CD8-positive, alpha-beta memory T cell (primary cell): ENCODE measurements at regions not wholly inside any gene's neighbourhood (a gene's known extent, or its start where the extent isn't known, plus 50 kb on each side); places are given as distances from the start of the nearest gene placed in this dataset.
A peak's percentile ranks its signal among the peaks of the same experiment; 100 is the strongest.

Source experiments
- CTCF ChIA-PET: fragments of 350-600 bp; sonication (Branson Sonifier 250); formaldehyde crosslinking; loops from one replicate; lab custom pipeline; 2021; ENCODE audit warnings: antibody characterized with exemption; lab: Charles Lee
- POLR2A ChIA-PET: fragments of 350-600 bp; sonication (Branson Sonifier 250); formaldehyde crosslinking; loops from one replicate; lab custom pipeline; 2021; ENCODE audit warnings: antibody characterized with exemption; lab: Charles Lee
- DNase-seq, 5 donors: peaks; one replicate each; pipeline versions ENCODE4 v3.0.0 to v3.0.0-alpha.2; 2020 to 2022; ENCODE audit warnings: mixed read lengths in 1 of 5
- H3K27ac ChIP-seq: one replicate; pipeline ENCODE4 v1.7.0; 2013; ENCODE audit warnings: low read depth, mild to moderate bottlenecking, low read length, moderate library complexity
- H3K27me3 ChIP-seq: 2 replicates; pipeline ENCODE4 v1.7.0; 2013; ENCODE audit warnings: low read length, mild to moderate bottlenecking; ENCODE audit not compliant: insufficient read depth, poor library complexity, severe bottlenecking
- H3K36me3 ChIP-seq: 2 replicates; pipeline ENCODE4 v1.7.0; 2013; ENCODE audit warnings: mild to moderate bottlenecking, low read length, moderate library complexity; ENCODE audit not compliant: insufficient read depth
- H3K4me1 ChIP-seq: 2 replicates; pipeline ENCODE4 v1.7.0; 2013; ENCODE audit warnings: mild to moderate bottlenecking, low read length, moderate library complexity; ENCODE audit not compliant: insufficient read depth
- H3K4me3 ChIP-seq: 2 replicates; pipeline ENCODE4 v1.7.0; 2013; ENCODE audit warnings: mild to moderate bottlenecking, low read length
- H3K9me3 ChIP-seq: 2 replicates; pipeline ENCODE4 v1.7.0; 2013; ENCODE audit warnings: mild to moderate bottlenecking, low read length
- H3K27ac Mint-ChIP-seq, 8 donors: one replicate each; pipeline ENCODE4 v1.8.0; 2020 to 2021; ENCODE audit warnings: mixed read lengths in 8 of 8, mild to moderate bottlenecking in 6 of 8, inconsistent platforms in 3 of 8, moderate library complexity in 3 of 8
- H3K27me3 Mint-ChIP-seq, 2 donors: one replicate each; pipeline ENCODE4 v1.8.0; 2020 to 2021; ENCODE audit warnings: mixed read lengths in 2 of 2, mild to moderate bottlenecking in 1 of 2, moderate library complexity in 1 of 2
- H3K36me3 Mint-ChIP-seq, 3 donors: one replicate each; pipeline ENCODE4 v1.8.0; 2020 to 2021; ENCODE audit warnings: mixed read lengths in 3 of 3, inconsistent platforms in 1 of 3, mild to moderate bottlenecking in 1 of 3
- H3K4me1 Mint-ChIP-seq, 3 donors: one replicate each; pipeline ENCODE4 v1.8.0; 2020 to 2021; ENCODE audit warnings: mixed read lengths in 3 of 3, inconsistent platforms in 1 of 3, mild to moderate bottlenecking in 1 of 3
- H3K4me3 Mint-ChIP-seq, 7 donors: one replicate each; pipeline ENCODE4 v1.8.0; 2020 to 2021; ENCODE audit warnings: mixed read lengths in 7 of 7, mild to moderate bottlenecking in 6 of 7, moderate library complexity in 4 of 7, inconsistent platforms in 2 of 7
- H3K9me3 Mint-ChIP-seq, 5 donors: one replicate each; pipeline ENCODE4 v1.8.0; 2020 to 2022; ENCODE audit warnings: mixed read lengths in 5 of 5, mild to moderate bottlenecking in 3 of 5, moderate library complexity in 2 of 5, inconsistent platforms in 1 of 5

DNA sequence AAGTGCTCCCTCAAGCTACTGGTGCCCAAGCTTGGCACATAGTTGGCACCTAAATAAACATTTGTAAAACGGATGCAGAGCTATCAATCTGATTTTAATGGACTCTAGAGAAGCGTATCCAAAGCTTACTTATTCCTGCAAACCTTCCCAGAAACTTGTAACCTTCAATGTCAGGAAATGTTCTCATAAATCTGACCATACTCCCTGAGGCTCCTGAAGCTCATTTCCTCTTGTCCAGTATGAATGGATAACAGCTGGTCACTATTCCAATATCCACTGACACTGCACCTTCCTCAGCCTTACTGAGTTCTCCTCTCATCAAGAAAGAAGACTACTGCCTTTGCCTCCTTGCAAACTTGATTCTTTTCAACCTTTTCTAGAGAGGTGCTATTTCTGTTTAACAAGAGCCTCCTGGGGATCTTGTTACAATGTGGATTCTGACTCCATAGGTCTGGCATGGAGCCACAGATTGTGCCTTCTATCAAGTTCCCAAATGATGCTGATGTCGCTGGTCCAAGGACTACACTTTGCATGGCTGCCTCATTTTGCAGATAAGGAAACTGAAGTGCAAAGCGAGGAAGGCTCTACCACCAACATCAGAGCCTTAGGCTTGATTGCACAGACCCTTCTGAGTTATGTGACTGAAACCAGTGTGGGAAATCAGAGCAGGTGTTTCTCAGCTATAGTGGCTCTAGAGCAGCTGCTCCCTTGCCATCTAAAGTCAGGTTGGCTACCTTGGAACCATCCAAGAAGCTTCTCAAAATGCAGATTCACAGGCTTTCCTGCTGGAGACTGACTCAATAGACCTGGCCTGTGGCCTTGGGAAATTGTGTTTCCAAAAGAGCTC is 377.8 kb downstream of the SOX9 start:
- H3K27me3 Mint-ChIP-seq, result peaks cover 5 to 11% of the 10 kb centered on the region in 2 donors
- Histone ChIP-seq H3K36me3 (no peaks in the 10 kb centered on the region), H3K27me3 (no peaks in the 10 kb centered on the region), H3K4me1 (no peaks in the 10 kb centered on the region), H3K9me3 (no peaks in the 10 kb centered on the region), H3K4me3 (no peak overlapping the region), H3K27ac (no peak overlapping the region)
- no peak for DNase-seq
- no peaks in the 10 kb centered on the region for H3K4me1 Mint-ChIP-seq
- H3K9me3 Mint-ChIP-seq, result peaks cover 0 to 4% (median 0%) of the 10 kb centered on the region in 5 donors
- no peaks in the 10 kb centered on the region for H3K36me3 Mint-ChIP-seq
- CTCF ChIA-PET, result no interaction called here
- POLR2A ChIA-PET, result no interaction called here
- H3K27ac Mint-ChIP-seq, result no peak overlapping the region
- no peak overlapping the region for H3K4me3 Mint-ChIP-seq

DNA sequence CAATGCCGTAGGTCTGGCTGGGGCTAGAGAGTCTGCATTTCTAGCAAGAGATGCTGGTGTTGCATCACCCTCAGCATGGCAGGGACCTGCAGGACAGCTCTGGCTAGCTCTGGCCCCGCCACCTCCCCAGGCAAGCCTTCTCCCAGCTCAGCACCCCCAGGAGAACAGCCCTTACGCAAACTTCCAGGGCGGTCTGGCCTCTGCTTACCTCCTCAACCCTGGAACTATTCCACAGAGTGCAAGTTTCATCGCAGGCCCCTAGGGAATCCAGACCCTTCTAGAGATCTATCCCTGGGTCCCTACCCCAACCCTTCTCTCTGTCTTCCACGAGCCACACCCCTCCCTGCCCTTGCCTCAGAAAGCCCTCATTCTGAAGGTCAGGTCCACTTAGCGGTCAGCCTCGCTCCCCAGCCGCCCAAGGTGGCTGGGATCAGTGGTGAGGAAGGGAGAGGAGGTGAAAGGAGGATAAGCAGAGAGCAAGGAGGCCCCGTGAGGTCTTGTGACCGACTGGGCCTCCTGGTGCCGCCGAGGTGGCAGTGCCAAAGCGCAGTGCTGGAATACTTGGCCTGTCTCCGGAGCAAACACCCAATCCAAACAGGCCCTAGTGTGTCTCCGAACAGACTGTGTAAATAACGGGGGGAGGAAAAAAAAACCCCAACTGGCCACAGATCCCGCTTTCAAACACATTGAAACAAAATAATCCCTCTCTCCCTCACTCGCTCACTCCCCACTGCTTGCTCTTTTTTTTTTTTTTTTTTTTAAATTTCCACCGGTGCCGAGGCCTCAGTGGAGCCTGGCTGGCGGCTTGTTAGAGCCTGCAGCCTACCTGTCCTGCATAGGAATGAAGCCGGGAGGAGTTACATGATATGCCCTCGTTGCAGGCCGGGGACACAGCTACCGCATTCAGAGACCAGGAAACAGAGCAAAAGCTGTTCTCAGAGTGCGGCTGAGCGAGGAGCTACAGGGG is 380.9 kb downstream of the SOX9 start:
- ChIA-PET POLR2A (no interaction called here), CTCF (no interaction called here)

DNA sequence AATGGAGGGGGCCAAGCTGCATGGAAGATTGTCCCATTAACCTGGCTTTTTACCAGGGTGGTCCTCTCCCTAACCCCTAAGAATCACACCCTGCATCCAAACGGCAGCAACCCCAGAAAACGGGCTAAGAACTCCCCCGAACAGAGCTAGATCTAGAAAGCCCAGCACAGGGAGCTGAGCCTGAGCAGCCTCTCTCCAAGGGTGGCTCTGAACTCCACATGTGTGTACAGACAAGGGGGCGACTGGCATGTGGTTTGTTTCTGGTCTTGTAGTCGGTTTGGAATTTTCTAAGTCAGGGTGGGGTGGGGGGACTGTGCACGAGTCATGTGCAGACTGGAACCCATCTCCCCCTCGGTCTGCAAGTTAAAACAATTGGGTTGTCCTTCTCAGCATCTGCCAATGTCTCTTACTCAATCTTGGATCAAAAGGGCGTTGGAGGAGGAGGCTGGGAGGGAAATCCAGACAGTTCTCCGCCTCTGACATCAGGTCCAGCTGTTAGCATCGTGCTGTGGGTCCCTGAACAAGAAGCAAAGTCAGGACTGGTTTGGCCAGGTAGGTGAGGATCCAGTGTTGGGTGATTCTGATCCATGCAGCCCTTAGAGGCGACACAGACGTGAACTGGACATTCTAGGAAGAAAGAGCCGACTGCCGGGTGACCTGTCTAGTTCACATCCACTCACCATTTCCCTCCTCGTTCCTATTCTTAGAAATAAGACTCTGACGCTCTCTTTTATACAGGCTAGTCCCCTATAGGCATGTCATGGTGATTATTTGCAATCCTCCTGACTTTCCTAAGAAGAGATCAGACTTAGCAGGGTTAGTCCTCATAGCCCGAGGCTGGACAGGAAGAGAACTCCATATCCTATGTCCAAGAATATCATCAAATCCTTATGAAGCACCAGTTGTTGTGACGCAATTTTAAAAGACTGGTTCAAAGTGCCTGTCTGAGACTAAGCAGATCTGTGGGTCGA is 381.8 kb downstream of the SOX9 start:
- H3K36me3 Mint-ChIP-seq, result no peaks in the 10 kb centered on the region
- CTCF ChIA-PET, result no interaction called here
- H3K4me1 Mint-ChIP-seq, result no peaks in the 10 kb centered on the region
- no peaks in the 10 kb centered on the region for H3K36me3 ChIP-seq
- no peaks in the 10 kb centered on the region for H3K9me3 ChIP-seq
- POLR2A ChIA-PET, result no interaction called here
- no peak overlapping the region for H3K4me3 ChIP-seq
- no peaks in the 10 kb centered on the region for H3K27me3 ChIP-seq
- H3K27me3 Mint-ChIP-seq, result peaks cover 10 to 15% of the 10 kb centered on the region in 2 donors
- peaks cover 0 to 6% (median 3%) of the 10 kb centered on the region in 5 donors for H3K9me3 Mint-ChIP-seq
- no peak overlapping the region for H3K27ac Mint-ChIP-seq
- no peak overlapping the region for H3K27ac ChIP-seq
- H3K4me1 ChIP-seq, result no peaks in the 10 kb centered on the region
- H3K4me3 Mint-ChIP-seq, result no peak overlapping the region
- DNase-seq, result no peak

More for the DNA sequence above, 380.9 kb downstream of the SOX9 start:
- no peaks in the 10 kb centered on the region for H3K36me3 Mint-ChIP-seq
- H3K27me3 Mint-ChIP-seq, result peaks cover 10 to 13% of the 10 kb centered on the region in 2 donors
- H3K36me3 ChIP-seq, result no peaks in the 10 kb centered on the region
- H3K4me1 ChIP-seq, result no peaks in the 10 kb centered on the region
- H3K9me3 Mint-ChIP-seq, result peaks cover 0 to 6% (median 3%) of the 10 kb centered on the region in 5 donors
- no peak overlapping the region for H3K4me3 ChIP-seq
- H3K4me3 Mint-ChIP-seq, result no peak overlapping the region
- H3K4me1 Mint-ChIP-seq, result no peaks in the 10 kb centered on the region
- H3K27ac Mint-ChIP-seq, result no peak overlapping the region
- no peak overlapping the region for H3K27ac ChIP-seq
- H3K27me3 ChIP-seq, result no peaks in the 10 kb centered on the region
- no peak for DNase-seq
- no peaks in the 10 kb centered on the region for H3K9me3 ChIP-seq

DNA sequence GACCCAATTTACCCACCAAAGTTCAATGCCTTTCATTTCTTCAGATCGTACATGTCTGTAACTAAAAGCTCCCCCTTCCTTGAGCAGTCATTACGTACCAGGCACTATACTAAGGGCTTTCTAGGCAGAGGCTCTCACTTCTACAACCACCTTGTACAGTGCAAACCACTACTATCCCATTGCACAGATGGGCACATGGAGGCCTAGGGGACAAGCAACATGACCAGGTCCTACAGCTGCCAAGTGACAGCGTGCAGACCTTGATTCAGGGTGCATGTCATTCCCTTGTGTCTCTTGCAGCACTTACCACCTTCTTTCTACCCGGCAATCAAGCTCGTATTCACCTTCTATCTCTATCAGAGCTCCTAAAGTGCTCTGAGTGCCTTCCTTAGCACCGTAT is 382.7 kb downstream of the SOX9 start:
- H3K36me3 Mint-ChIP-seq, result no peaks in the 10 kb centered on the region
- peaks cover 8 to 15% of the 10 kb centered on the region in 2 donors for H3K27me3 Mint-ChIP-seq
- CTCF ChIA-PET, result no interaction called here
- peaks cover 0 to 6% (median 3%) of the 10 kb centered on the region in 5 donors for H3K9me3 Mint-ChIP-seq
- Histone ChIP-seq H3K36me3 (no peaks in the 10 kb centered on the region), H3K27me3 (no peaks in the 10 kb centered on the region), H3K4me3 (no peak overlapping the region), H3K27ac (no peak overlapping the region), H3K9me3 (no peaks in the 10 kb centered on the region), H3K4me1 (no peaks in the 10 kb centered on the region)
- no peak for DNase-seq
- POLR2A ChIA-PET, result no interaction called here
- H3K27ac Mint-ChIP-seq, result no peak overlapping the region
- no peaks in the 10 kb centered on the region for H3K4me1 Mint-ChIP-seq
- H3K4me3 Mint-ChIP-seq, result no peak overlapping the region

DNA sequence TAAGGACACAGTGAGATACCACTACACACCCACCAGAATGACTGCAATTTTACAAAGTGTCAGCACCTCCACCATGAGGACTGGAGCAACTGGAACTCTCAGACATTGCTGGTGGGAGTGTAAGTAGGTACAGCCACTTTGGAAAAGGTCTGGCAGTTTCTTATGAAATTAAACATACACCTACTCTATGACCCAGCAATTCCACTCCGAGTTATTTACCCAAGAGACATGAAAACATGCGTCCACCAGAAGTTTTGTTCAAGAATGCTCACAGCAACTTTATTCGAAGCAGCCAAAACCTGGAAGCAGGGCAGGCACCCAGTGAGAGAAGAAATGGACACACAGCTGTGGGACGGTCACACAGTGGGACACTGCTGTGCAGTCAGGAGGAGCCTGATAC is 384.0 kb downstream of the SOX9 start:
- Mint-ChIP-seq H3K9me3 (peaks cover 0 to 6% (median 3%) of the 10 kb centered on the region in 5 donors), H3K36me3 (no peaks in the 10 kb centered on the region), H3K4me3 (no peak overlapping the region), H3K4me1 (no peaks in the 10 kb centered on the region), H3K27ac (no peak overlapping the region), H3K27me3 (peaks cover 8 to 15% of the 10 kb centered on the region in 2 donors)
- ChIA-PET POLR2A (interaction anchor here (0.6 kb wide), 1 partner anchor 30 kb away, joined by 4 read pairs; no protein-coding TSS in a partner anchor), CTCF (no interaction called here)
- Histone ChIP-seq H3K4me3 (no peak overlapping the region), H3K27me3 (no peaks in the 10 kb centered on the region), H3K27ac (no peak overlapping the region), H3K4me1 (no peaks in the 10 kb centered on the region), H3K36me3 (no peaks in the 10 kb centered on the region), H3K9me3 (no peaks in the 10 kb centered on the region)
- DNase-seq, result no peak

DNA sequence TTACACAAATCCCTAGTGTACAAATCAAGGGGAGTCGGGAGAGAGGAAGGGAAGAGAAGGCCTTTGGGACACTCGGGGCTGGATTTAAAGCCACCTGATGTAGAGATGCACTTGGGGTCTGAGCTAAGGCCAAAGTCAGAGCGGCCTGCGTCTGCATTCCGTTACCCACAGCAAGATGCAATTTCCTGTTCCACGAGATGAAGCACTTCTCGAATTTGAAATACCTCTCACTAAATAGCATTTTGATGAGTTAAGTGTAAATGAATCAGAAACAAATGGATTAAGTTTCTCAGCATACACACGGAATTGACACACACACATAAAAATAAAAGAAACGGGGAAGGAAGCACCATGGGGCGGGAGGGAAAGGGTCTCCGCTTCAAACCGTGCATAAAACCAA is 386.0 kb downstream of the SOX9 start:
- POLR2A ChIA-PET, result no interaction called here
- Histone ChIP-seq H3K27ac (no peak overlapping the region), H3K27me3 (no peaks in the 10 kb centered on the region), H3K36me3 (no peaks in the 10 kb centered on the region), H3K4me1 (no peaks in the 10 kb centered on the region), H3K4me3 (no peak overlapping the region), H3K9me3 (no peaks in the 10 kb centered on the region)
- Mint-ChIP-seq H3K4me1 (no peaks in the 10 kb centered on the region), H3K27ac (peak overlapping the region in 1 of 8 donors; percentile 27), H3K36me3 (no peaks in the 10 kb centered on the region), H3K9me3 (peaks cover 0 to 4% (median 3%) of the 10 kb centered on the region in 5 donors), H3K4me3 (no peak overlapping the region), H3K27me3 (peaks cover 10 to 12% of the 10 kb centered on the region in 2 donors)
- DNase-seq, result no peak
- CTCF ChIA-PET, result no interaction called here

DNA sequence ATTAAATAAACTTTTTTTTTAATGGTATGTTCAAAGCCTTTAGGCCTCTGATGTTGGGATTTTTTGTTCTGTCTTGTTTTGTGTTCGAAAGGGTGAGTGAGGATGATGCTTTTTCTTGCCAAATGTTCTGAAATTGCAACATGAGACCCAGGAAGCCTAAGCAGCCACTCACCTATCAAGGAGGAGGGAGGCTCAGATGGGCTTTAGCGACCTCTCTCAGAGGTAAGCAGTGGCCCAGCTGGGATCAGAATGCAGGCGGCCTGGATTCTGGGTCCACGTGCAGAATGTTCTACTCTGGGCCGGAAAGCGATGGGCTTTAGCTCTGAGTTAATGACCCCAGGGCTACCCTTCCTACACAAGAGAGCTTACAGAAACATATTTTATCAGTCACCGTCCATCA is 386.6 kb downstream of the SOX9 start:
- no peak overlapping the region for H3K4me3 Mint-ChIP-seq
- no peak for DNase-seq
- no peak overlapping the region for H3K27ac ChIP-seq
- H3K4me3 ChIP-seq, result no peak overlapping the region
- no peaks in the 10 kb centered on the region for H3K36me3 ChIP-seq
- no peaks in the 10 kb centered on the region for H3K4me1 ChIP-seq
- ChIA-PET POLR2A (no interaction called here), CTCF (no interaction called here)
- H3K27me3 Mint-ChIP-seq, result peaks cover 10 to 11% of the 10 kb centered on the region in 2 donors
- H3K4me1 Mint-ChIP-seq, result no peaks in the 10 kb centered on the region
- no peaks in the 10 kb centered on the region for H3K36me3 Mint-ChIP-seq
- H3K9me3 ChIP-seq, result no peaks in the 10 kb centered on the region
- H3K27me3 ChIP-seq, result no peaks in the 10 kb centered on the region
- no peak overlapping the region for H3K27ac Mint-ChIP-seq
- H3K9me3 Mint-ChIP-seq, result peaks cover 0 to 4% (median 3%) of the 10 kb centered on the region in 5 donors
